ENCODE measurements at regions not wholly inside any gene's neighbourhood (a gene's known extent, or its start where the extent isn't known, plus 50 kb on each side); places are given as distances from the start of the nearest gene placed in this dataset.

GRCh38 chr14:56896231-56896630 is 86.0 kb upstream of the OTX2 start:
- H3K4me1 ChIP-seq (ENCODE audit: insufficient read depth, low read length), result no peaks in the 10 kb centered on the region
- no peak for ATAC-seq (ENCODE audit: insufficient read depth, low read depth)
- H3K9me3 ChIP-seq (ENCODE audit: insufficient read depth, low read length, severe bottlenecking), result no peaks in the 10 kb centered on the region

GRCh38 chr14:56895154-56895553 is 84.9 kb upstream of the OTX2 start:
- peaks cover 43% of the 10 kb centered on the region for H3K27me3 ChIP-seq (ENCODE audit: insufficient read depth, low read length, poor library complexity)
- no peak overlapping the region for H3K4me3 ChIP-seq (ENCODE audit: low read depth in 1 of 2, low read length in 2 of 2)
- H3K9ac ChIP-seq (ENCODE audit: low read depth, low read length), result no peak overlapping the region
- H3K4me2 ChIP-seq (ENCODE audit: insufficient read depth, low read length), result no peak overlapping the region
- H3K36me3 ChIP-seq (ENCODE audit: insufficient read depth, low read length), result no peaks in the 10 kb centered on the region
- ATAC-seq (ENCODE audit: insufficient read depth, low read depth) (no peak), DNase-seq (no peak)
- H3K27ac ChIP-seq (ENCODE audit: low read length), result no peak overlapping the region
- no peak overlapping the region for H2AFZ ChIP-seq (ENCODE audit: low read depth, low read length)
- H3K4me1 ChIP-seq (ENCODE audit: insufficient read depth, low read length), result no peaks in the 10 kb centered on the region
- H3K9me3 ChIP-seq (ENCODE audit: insufficient read depth, low read length, severe bottlenecking), result no peaks in the 10 kb centered on the region
- TF ChIP-seq EZH2 (IDR thresholded peaks at IDR 0.05; ENCODE audit: borderline replicate concordance, low read depth, low read length, severe bottlenecking) (no peak), CTCF (IDR thresholded peaks at IDR 0.05; ENCODE audit: borderline replicate concordance, extremely low read depth, low read length, poor library complexity, severe bottlenecking) (no peak)
- H3K79me2 ChIP-seq (ENCODE audit: insufficient read depth, low read length), result no peaks in the 10 kb centered on the region
- H4K20me1 ChIP-seq (ENCODE audit: insufficient read depth, low read length), result no peaks in the 10 kb centered on the region

More at GRCh38 chr14:56896231-56896630, 86.0 kb upstream of the OTX2 start:
- Histone ChIP-seq H3K4me3 (ENCODE audit: low read depth in 1 of 2, low read length in 2 of 2) (no peak overlapping the region), H3K27ac (ENCODE audit: low read length) (no peak overlapping the region), H3K79me2 (ENCODE audit: insufficient read depth, low read length) (no peaks in the 10 kb centered on the region), H3K9ac (ENCODE audit: low read depth, low read length) (no peak overlapping the region), H4K20me1 (ENCODE audit: insufficient read depth, low read length) (no peaks in the 10 kb centered on the region), H3K36me3 (ENCODE audit: insufficient read depth, low read length) (no peaks in the 10 kb centered on the region), H2AFZ (ENCODE audit: low read depth, low read length) (no peak overlapping the region), H3K27me3 (ENCODE audit: insufficient read depth, low read length, poor library complexity) (peaks cover 46% of the 10 kb centered on the region), H3K4me2 (ENCODE audit: insufficient read depth, low read length) (no peak overlapping the region)
- no peak for DNase-seq
- no peak for TF ChIP-seq CTCF (IDR thresholded peaks at IDR 0.05; ENCODE audit: borderline replicate concordance, extremely low read depth, low read length, poor library complexity, severe bottlenecking)
- TF ChIP-seq EZH2 (IDR thresholded peaks at IDR 0.05; ENCODE audit: borderline replicate concordance, low read depth, low read length, severe bottlenecking), result no peak

- H3K4me1 ChIP-seq (ENCODE audit: insufficient read depth, low read length), result no peaks in the 10 kb centered on the region
- no peak overlapping the region for H3K4me2 ChIP-seq (ENCODE audit: insufficient read depth, low read length)
- H3K9me3 ChIP-seq (ENCODE audit: insufficient read depth, low read length, severe bottlenecking), result no peaks in the 10 kb centered on the region
- TF ChIP-seq EZH2 (IDR thresholded peaks at IDR 0.05; ENCODE audit: borderline replicate concordance, low read depth, low read length, severe bottlenecking) (no peak), CTCF (IDR thresholded peaks at IDR 0.05; ENCODE audit: borderline replicate concordance, extremely low read depth, low read length, poor library complexity, severe bottlenecking) (no peak)
- H3K79me2 ChIP-seq (ENCODE audit: insufficient read depth, low read length), result no peaks in the 10 kb centered on the region
- no peaks in the 10 kb centered on the region for H4K20me1 ChIP-seq (ENCODE audit: insufficient read depth, low read length)
- H3K27ac ChIP-seq (ENCODE audit: low read length), result no peak overlapping the region
- peaks cover 38% of the 10 kb centered on the region for H3K27me3 ChIP-seq (ENCODE audit: insufficient read depth, low read length, poor library complexity)
- no peak overlapping the region for H2AFZ ChIP-seq (ENCODE audit: low read depth, low read length)
- no peak overlapping the region for H3K4me3 ChIP-seq (ENCODE audit: low read depth in 1 of 2, low read length in 2 of 2)
- H3K9ac ChIP-seq (ENCODE audit: low read depth, low read length), result no peak overlapping the region
- no peaks in the 10 kb centered on the region for H3K36me3 ChIP-seq (ENCODE audit: insufficient read depth, low read length)
- DNase-seq (no peak), ATAC-seq (ENCODE audit: insufficient read depth, low read depth) (no peak)
Measured at GRCh38 chr14:56894591-56894991, 84.3 kb upstream of the OTX2 start.

- DNase-seq, result no peak
- H3K27ac ChIP-seq (ENCODE audit: low read length), result no peak overlapping the region
Measured at GRCh38 chr14:56892959-56893358, 82.7 kb upstream of the OTX2 start.

More at GRCh38 chr14:56892959-56893358, 82.7 kb upstream of the OTX2 start:
- no peak for ATAC-seq (ENCODE audit: insufficient read depth, low read depth)
- H3K9ac ChIP-seq (ENCODE audit: low read depth, low read length), result no peak overlapping the region
- no peak overlapping the region for H3K4me3 ChIP-seq (ENCODE audit: low read depth in 1 of 2, low read length in 2 of 2)
- H4K20me1 ChIP-seq (ENCODE audit: insufficient read depth, low read length), result no peaks in the 10 kb centered on the region
- H3K9me3 ChIP-seq (ENCODE audit: insufficient read depth, low read length, severe bottlenecking), result no peaks in the 10 kb centered on the region
- no peak overlapping the region for H3K4me2 ChIP-seq (ENCODE audit: insufficient read depth, low read length)
- H3K4me1 ChIP-seq (ENCODE audit: insufficient read depth, low read length), result no peaks in the 10 kb centered on the region
- no peaks in the 10 kb centered on the region for H3K79me2 ChIP-seq (ENCODE audit: insufficient read depth, low read length)
- H3K36me3 ChIP-seq (ENCODE audit: insufficient read depth, low read length), result no peaks in the 10 kb centered on the region
- peaks cover 43% of the 10 kb centered on the region for H3K27me3 ChIP-seq (ENCODE audit: insufficient read depth, low read length, poor library complexity)
- H2AFZ ChIP-seq (ENCODE audit: low read depth, low read length), result no peak overlapping the region
- no peak for TF ChIP-seq CTCF (IDR thresholded peaks at IDR 0.05; ENCODE audit: borderline replicate concordance, extremely low read depth, low read length, poor library complexity, severe bottlenecking)
- TF ChIP-seq EZH2 (IDR thresholded peaks at IDR 0.05; ENCODE audit: borderline replicate concordance, low read depth, low read length, severe bottlenecking), result no peak

Data from DND-41 (cell line).